ENCODE measurements at regions not wholly inside any gene's neighbourhood (a gene's known extent, or its start where the extent isn't known, plus 50 kb on each side); places are given as distances from the start of the nearest gene placed in this dataset.

- intact Hi-C loops (cut with micrococcal nuclease), result no loop called here
These were observed 335.3 kb downstream of the CNTNAP4 start for GRCh38 chr16:76612497-76612896.

DNA sequence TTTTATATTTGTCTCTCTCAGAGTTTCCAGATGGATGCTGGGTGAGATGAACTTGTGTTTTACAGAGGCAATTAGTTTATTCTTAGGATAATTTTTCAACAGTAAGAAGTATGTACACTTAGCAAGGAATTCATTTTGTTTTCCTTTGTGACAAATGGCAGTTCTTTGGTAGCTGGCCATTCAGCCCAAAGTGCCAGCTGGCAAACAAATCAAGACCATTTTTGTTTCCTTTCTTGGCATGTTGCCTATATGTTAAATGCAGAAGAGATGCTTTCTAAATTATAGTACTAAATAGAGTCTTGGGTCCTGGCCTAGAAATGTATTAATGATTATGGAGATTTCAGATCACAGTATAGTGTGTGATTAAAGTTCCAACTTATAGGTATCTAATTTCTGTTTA is 337.1 kb downstream of the CNTNAP4 start:
- intact Hi-C loops (cut with micrococcal nuclease), result no loop called here

DNA sequence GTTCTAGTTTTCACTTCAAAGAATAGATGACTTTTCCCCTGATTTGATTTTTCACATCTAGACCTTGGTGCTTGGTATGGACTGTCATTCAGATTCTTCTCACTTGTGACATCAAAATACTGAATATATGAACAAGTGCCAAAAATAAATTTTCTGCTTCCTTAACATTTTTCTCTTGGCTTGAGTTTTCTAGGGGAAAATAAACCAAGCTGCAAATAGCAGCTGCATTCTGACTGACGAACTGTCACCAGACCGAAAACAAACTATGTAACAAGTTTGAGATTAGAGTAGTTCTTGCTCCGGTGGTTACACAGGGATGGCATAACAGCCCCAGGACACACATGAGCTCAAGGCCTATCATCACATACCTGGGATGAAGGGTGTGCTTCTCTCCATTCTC is 345.7 kb downstream of the CNTNAP4 start:
- intact Hi-C loops (cut with micrococcal nuclease), result no loop called here

DNA sequence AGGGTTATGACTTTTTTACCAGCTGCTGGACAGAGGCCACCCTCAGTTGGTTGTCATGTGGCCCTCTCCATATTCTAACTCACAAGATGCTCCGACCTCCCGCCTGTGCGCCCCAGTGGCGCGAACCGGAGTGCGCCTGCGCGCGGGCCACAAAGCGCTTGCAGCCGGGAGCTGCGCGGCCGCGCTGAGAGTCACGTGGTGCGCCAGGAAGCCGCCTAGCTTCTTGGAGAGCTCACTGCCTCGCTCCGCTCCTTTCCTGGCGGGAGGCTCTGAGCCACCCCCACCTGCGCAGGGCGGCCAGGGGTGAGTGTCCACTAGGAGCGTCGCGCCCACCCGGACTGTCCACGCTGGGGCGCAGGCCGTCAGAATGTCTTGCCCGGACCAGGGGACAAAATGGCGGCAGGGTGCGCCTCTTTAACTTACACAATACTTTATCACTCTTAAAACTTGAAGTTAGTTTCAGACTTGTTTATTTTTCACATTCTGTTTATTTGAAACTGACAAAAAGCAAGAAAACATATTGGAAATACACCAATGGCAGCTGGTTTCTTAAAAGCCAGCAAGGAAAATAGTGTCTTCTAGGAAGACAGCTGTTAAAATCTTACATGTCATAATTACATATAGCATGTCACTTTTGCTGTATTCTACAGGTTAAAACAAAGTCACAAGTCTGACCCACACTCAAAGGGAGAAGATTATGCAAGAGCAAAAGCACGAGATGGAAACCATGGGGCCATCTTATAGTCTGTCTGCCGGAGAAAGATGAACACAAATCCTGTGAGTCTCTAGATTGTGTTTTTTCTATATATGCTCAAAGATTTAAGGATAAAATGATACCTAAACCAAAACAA is 357.9 kb downstream of the CNTNAP4 start:
- intact Hi-C loops (cut with micrococcal nuclease), result no loop called here

GRCh38 chr16:76639685-76640289 is 362.6 kb downstream of the CNTNAP4 start:
- intact Hi-C loops (cut with micrococcal nuclease), result no loop called here

- intact Hi-C loops (cut with micrococcal nuclease), result no loop called here
These were observed 373.4 kb downstream of the CNTNAP4 start for GRCh38 chr16:76650582-76650981.

DNA sequence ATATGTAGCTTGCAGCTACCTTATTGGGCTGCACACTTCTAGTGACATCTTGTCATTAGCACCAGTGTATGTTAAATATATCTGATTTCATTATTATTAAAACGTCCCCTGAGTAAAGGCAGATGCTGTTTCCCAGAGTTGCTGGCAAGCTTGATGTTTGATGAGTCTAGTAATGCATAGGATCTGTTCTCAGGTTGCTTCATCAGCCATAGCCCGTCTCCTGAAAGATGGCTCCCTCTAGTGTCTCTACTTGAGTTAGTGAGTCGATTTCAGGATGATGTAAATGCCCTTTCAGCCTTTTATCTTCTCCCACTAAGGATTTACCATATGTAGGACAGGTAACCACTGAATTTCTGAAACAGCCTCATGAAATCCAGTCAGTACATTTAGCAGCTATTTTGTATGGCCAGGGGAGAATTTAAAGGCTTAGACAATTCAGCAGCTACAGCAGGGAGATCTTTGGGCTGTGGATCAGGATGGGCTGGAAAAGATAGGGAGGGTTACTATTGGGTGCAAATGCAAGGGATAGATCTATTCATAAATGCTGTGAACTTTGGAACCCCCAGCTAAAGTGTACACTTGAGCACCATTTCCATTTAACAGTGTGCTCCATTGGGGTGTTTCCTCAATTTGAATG is 376.3 kb downstream of the CNTNAP4 start:
- intact Hi-C loops (cut with micrococcal nuclease), result loop anchor here (2.0 kb wide), 1 partner anchor 865 kb away; no protein-coding TSS in a partner anchor

GRCh38 chr16:76654088-76654820 is 377.1 kb downstream of the CNTNAP4 start:
- intact Hi-C loops (cut with micrococcal nuclease), result loop anchor here (2.0 kb wide), 1 partner anchor 865 kb away; no protein-coding TSS in a partner anchor

DNA sequence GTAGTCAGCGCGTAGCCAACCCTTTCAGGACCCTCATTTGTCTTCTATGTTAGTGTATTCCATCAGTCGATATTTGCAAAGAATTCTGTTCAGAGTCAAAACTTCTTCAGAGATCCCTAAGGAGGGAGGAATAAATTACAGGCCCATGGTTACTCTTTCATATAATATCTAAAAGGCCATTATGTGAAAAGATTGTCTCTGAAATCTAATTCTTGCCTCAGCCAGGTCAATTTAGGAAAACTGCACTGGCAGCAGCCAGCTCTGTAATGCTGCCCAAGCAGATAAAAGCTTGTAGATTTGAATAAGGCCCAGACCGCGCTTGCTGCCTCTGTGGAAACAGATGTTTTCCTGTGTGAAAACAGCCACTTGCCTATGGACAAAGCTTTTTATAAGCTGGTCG is 379.8 kb downstream of the CNTNAP4 start:
- intact Hi-C loops (cut with micrococcal nuclease), result no loop called here

- intact Hi-C loops (cut with micrococcal nuclease), result no loop called here
These were observed 384.6 kb downstream of the CNTNAP4 start for GRCh38 chr16:76661691-76662235.

- intact Hi-C loops (cut with micrococcal nuclease), result no loop called here
These were observed 388.5 kb downstream of the CNTNAP4 start for GRCh38 chr16:76665571-76666275.

GRCh38 chr16:76668207-76668725 is 391.1 kb downstream of the CNTNAP4 start:
- intact Hi-C loops (cut with micrococcal nuclease), result no loop called here

- intact Hi-C loops (cut with micrococcal nuclease), result no loop called here
These were observed 392.1 kb downstream of the CNTNAP4 start for GRCh38 chr16:76669288-76669687.

DNA sequence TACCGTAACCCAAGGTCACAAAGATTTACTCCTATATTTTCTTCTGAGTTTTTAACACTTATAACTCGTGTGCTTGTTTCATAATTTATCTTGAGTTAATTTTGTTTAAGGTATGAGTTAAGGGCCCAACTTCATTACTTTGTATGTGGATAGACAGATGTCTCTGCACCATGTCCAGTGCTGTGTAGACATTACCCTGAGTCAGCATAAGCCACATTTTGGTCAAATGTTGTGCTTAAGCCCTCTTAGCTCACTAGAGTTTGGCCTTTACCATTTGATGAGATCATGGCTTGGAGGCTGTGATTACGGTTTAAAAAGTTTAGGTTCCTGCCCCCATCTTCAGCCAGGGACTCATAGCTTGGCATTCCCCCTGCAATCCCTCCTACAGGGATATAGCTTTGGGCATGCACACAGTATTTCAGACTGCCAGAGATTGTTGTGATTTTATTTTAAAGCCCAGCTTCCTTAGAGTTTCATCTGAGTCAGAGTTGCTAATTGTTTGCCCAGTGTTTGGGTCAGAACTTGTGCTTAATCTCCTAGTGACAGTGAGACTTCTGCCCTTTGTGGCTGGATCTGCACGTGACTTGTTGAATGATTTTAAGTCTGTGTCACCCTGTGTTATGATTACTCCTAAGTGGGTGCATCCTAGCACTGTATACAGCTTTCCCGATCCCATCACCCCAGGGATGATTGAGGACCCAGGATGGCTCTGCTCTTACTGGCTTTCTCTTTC is 393.1 kb downstream of the CNTNAP4 start:
- intact Hi-C loops (cut with micrococcal nuclease), result no loop called here

DNA sequence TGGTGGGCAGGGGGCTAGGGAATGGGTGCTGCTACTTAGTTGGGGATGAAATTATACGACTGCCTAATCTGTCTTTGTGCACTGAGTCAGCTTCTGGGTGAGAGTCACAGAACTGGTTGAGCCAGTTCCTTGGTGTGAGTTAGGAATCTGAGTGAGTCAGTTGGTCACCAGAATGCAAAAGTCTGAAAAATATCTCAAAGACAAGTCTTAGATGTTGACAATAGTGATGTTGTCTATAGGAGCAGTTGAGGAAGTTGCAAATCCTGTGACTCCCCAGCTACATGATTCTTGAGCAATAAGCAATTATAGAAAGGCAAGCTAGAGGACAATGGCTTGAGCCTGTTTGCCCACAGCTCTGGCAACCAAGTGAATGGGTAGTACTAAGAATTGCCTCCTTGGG is 399.2 kb downstream of the CNTNAP4 start:
- intact Hi-C loops (cut with micrococcal nuclease), result no loop called here

DNA sequence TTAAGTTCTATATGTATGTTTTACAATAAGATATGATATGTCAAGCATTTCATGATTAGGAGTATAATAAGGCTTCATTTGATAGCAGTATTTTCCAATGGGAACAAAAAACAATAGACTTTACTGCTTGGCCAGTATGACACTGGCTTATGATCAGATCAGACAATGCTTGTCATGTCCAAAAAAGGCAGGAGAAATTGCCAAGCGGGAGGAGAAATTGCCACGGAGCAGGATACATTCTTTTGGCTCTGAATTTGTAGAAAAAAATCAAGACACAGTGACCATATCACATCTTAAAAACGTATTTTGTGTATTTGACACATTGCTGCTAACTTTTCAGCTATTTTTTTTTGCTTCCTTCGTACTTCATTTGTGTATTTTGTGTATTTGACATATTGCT is 404.1 kb downstream of the CNTNAP4 start:
- intact Hi-C loops (cut with micrococcal nuclease), result no loop called here

DNA sequence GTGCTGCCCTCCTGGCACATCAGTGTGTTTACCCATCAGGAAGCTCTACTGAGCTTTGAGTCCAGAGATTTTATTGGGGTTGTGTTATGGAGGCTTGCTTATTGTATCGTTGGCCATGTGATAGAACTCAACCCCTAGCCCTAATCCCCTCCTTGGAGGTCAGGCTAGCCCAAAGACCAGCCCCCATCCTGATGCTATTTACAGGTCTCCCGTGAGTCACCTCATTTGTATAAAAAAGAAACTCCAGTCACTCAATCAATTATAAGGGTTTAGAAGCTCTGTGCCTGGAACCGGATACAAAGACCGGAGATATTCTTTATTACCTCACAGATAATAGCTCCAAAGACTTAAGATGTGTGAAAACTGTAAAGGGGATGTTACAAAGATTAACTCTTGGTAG is 405.9 kb downstream of the CNTNAP4 start:
- intact Hi-C loops (cut with micrococcal nuclease), result no loop called here

- intact Hi-C loops (cut with micrococcal nuclease), result no loop called here
These were observed 419.7 kb downstream of the CNTNAP4 start for GRCh38 chr16:76696876-76697275.

DNA sequence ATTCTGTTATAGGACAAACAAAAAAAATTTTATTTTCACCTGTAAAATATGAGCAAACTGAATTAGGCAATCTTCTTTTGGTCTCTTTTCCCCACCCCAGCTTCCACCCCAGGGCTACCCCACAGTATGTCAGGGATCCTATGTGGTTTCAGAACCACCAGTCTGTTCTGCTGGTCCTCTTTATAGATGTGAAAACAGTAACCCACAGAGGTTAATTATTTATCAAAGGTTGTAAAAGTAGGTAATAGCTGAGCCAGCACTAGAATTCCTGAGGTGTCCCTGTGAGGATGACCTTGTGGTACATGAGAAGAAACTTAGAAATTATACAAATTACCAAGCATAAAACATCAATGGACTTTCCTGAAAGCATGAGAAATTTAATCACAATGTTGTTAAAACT is 428.7 kb downstream of the CNTNAP4 start:
- intact Hi-C loops (cut with micrococcal nuclease), result no loop called here

GRCh38 chr16:76713191-76713590 is 436.0 kb downstream of the CNTNAP4 start:
- intact Hi-C loops (cut with micrococcal nuclease), result no loop called here
